Activated T-cell treated with anti-CD3 and anti-CD28 coated beads, Interleukin-2, amount 50 U/mL, for 24 hours (primary cell): ENCODE measurements at regions not wholly inside any gene's neighbourhood (a gene's known extent, or its start where the extent isn't known, plus 50 kb on each side); places are given as distances from the start of the nearest gene placed in this dataset.

Experiments
- DNase-seq: peaks from one replicate; pipeline ENCODE4 v3.0.0-alpha.2; 2020
- H3K27ac Mint-ChIP-seq: 2 replicates; pipeline ENCODE4 v1.8.0; 2020; ENCODE audit warnings: mild to moderate bottlenecking, mixed read lengths
- H3K27me3 Mint-ChIP-seq: 2 replicates; pipeline ENCODE4 v1.8.0; 2020; ENCODE audit warnings: mixed read lengths
- H3K36me3 Mint-ChIP-seq: 2 replicates; pipeline ENCODE4 v1.8.0; 2020; ENCODE audit warnings: low read depth, mixed read lengths
- H3K4me1 Mint-ChIP-seq: 2 replicates; pipeline ENCODE4 v1.8.0; 2020; ENCODE audit warnings: low read depth, mixed read lengths
- H3K4me3 Mint-ChIP-seq: 2 replicates; pipeline ENCODE4 v1.8.0; 2020; ENCODE audit warnings: mild to moderate bottlenecking, moderate library complexity, mixed read lengths
- H3K9me3 Mint-ChIP-seq: 2 replicates; pipeline ENCODE4 v1.8.0; 2020; ENCODE audit warnings: mixed read lengths

DNA sequence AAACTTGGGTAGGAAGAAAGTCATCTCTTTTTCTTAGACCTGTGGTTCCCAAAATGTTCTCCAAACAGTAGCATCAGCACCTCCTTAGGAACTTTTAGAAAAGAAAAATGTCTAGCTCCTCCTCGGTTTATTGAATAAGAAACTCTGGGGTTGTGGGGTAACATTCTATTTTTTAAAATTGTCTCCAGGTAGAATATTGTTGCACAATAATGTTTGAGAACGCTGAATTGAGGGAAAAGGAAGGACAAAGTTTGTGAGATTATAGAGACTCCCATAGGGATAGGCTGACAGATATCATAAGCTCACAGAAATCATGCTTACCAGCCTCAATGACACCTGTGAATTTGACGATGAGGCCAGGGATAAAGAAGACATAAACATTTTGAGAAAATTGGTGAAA, 1199.0 kb upstream of the CDH6 start:
- Mint-ChIP-seq H3K36me3 (no peaks in the 10 kb centered on the region), H3K4me1 (no peaks in the 10 kb centered on the region), H3K27ac (no peak overlapping the region), H3K27me3 (no peaks in the 10 kb centered on the region), H3K9me3 (peaks cover 28% of the 10 kb centered on the region), H3K4me3 (no peak overlapping the region)
- DNase-seq: no peak

- no peak overlapping the region for H3K27ac Mint-ChIP-seq
- no peaks in the 10 kb centered on the region for H3K4me1 Mint-ChIP-seq
- H3K36me3 Mint-ChIP-seq: no peaks in the 10 kb centered on the region
- H3K4me3 Mint-ChIP-seq: no peak overlapping the region
- DNase-seq: no peak
- peaks cover 23% of the 10 kb centered on the region for H3K9me3 Mint-ChIP-seq
- H3K27me3 Mint-ChIP-seq: no peaks in the 10 kb centered on the region
Measured at GRCh38 chr5:29993286-29993685, 1200.2 kb upstream of the CDH6 start.

- no peak overlapping the region for H3K4me3 Mint-ChIP-seq
- no peak overlapping the region for H3K27ac Mint-ChIP-seq
- no peaks in the 10 kb centered on the region for H3K36me3 Mint-ChIP-seq
- H3K4me1 Mint-ChIP-seq: no peaks in the 10 kb centered on the region
- no peak for DNase-seq
- peaks cover 18% of the 10 kb centered on the region for H3K9me3 Mint-ChIP-seq
- H3K27me3 Mint-ChIP-seq: no peaks in the 10 kb centered on the region
Measured at GRCh38 chr5:29992248-29992647, 1201.2 kb upstream of the CDH6 start.

GRCh38 chr5:29990681-29991080, 1202.8 kb upstream of the CDH6 start:
- H3K4me1 Mint-ChIP-seq: no peaks in the 10 kb centered on the region

GRCh38 chr5:29984156-29984540, 1209.3 kb upstream of the CDH6 start:
- Mint-ChIP-seq H3K4me1 (no peaks in the 10 kb centered on the region), H3K36me3 (no peaks in the 10 kb centered on the region), H3K27me3 (no peaks in the 10 kb centered on the region), H3K9me3 (peaks cover 18% of the 10 kb centered on the region), H3K4me3 (no peak overlapping the region), H3K27ac (no peak overlapping the region)
- no peak for DNase-seq

More at GRCh38 chr5:29990681-29991080, 1202.8 kb upstream of the CDH6 start:
- Mint-ChIP-seq H3K27ac (no peak overlapping the region), H3K9me3 (peaks cover 15% of the 10 kb centered on the region), H3K4me3 (no peak overlapping the region), H3K27me3 (no peaks in the 10 kb centered on the region), H3K36me3 (no peaks in the 10 kb centered on the region)
- DNase-seq: no peak

DNA sequence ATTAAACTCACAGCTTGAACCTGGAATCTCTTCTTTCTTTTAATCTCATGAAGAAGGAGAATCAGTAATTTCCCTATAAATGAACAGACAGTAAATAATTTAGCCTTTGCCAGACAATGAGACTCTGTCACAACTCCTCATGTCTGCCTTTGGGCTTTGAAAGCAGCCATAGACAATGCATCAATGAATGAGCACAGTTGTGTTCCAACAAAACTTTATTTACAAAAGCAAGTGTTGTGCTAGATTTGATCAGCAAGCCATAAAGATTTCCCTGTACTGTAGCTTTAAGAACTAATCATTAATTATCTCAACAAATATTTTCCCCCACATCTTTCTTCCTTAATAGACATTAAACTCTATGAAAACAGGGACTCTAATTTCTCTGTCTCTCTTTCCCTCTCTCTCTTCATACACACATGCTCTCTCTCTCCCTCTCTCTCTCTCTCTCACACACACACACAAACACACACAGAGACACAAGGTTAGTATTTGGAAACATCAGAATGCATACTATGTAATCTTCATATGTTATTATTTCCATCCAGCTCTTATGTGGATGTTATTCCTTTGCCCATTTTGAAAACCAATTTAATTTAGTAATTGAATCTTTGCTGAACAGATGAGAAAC, 1209.8 kb upstream of the CDH6 start:
- DNase-seq: no peak
- Mint-ChIP-seq H3K4me1 (no peaks in the 10 kb centered on the region), H3K9me3 (peaks cover 18% of the 10 kb centered on the region), H3K36me3 (no peaks in the 10 kb centered on the region), H3K4me3 (no peak overlapping the region), H3K27ac (no peak overlapping the region), H3K27me3 (no peaks in the 10 kb centered on the region)

DNA sequence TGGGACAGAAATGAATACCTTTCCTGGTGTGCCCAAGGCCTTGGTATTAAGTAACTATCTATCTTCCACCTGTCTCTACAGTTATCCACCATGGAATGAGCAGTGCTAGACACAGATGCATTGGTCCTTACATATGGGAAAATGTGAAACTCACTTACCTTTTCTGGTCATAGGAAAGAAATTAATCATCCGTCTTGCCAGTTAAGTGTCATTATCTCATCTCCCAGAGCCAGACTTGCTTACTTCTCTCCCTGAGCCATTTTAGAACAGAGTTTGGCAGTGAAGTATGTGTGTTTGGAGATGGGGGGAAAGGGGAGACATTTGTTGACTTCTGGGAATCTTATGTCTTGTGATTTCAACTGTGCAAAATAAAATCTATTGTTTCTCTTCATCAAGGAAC, 1211.0 kb upstream of the CDH6 start:
- Mint-ChIP-seq H3K9me3 (peaks cover 18% of the 10 kb centered on the region), H3K27me3 (no peaks in the 10 kb centered on the region), H3K4me1 (no peaks in the 10 kb centered on the region), H3K36me3 (no peaks in the 10 kb centered on the region), H3K4me3 (no peak overlapping the region), H3K27ac (no peak overlapping the region)
- DNase-seq: no peak

DNA sequence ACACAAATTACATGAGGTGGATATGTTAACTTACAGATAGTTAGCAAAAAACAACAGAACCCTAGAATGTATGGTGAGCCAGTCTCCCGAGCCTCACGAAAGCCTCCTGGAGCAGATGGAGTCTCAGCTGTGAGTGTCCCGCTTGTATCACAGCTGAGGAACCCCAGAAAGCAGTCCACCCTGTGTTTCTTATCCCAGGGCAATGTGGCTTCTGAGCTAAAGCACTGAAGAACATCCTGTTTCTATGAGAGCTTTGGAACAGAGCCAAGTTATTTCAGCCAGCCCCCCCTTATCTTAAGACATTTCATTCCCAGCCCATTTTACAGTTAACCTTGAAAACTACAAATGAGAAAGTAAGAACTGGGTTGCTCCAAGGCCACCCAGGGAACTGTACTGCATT, 1220.9 kb upstream of the CDH6 start:
- peaks cover 20% of the 10 kb centered on the region for H3K9me3 Mint-ChIP-seq
- H3K4me3 Mint-ChIP-seq: no peak overlapping the region
- H3K36me3 Mint-ChIP-seq: no peaks in the 10 kb centered on the region
- no peak overlapping the region for H3K27ac Mint-ChIP-seq
- no peak for DNase-seq
- no peaks in the 10 kb centered on the region for H3K27me3 Mint-ChIP-seq
- H3K4me1 Mint-ChIP-seq: no peaks in the 10 kb centered on the region

DNA sequence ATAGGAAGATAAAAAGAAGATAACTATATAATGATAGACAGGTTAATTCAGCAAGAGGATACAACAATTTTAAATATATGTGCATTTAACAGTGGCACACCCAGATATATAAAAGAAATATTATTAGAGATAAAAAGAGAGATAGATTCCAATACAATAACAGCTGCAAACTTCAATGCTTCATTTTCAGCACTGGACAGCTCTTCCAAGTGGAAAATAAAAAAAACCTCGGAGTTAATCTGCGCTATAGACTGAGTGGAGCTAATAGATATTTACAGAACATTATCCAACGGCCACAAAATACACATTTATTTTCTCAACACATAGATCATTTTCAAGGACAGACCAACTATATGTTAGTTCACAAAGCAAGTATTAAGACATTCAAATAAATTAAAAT, 1229.5 kb upstream of the CDH6 start:
- Mint-ChIP-seq H3K9me3 (peaks cover 52% of the 10 kb centered on the region), H3K27ac (no peak overlapping the region), H3K36me3 (no peaks in the 10 kb centered on the region), H3K4me3 (no peak overlapping the region), H3K27me3 (no peaks in the 10 kb centered on the region), H3K4me1 (no peaks in the 10 kb centered on the region)
- no peak for DNase-seq

- Mint-ChIP-seq H3K36me3 (no peaks in the 10 kb centered on the region), H3K9me3 (peaks cover 32% of the 10 kb centered on the region), H3K27ac (no peak overlapping the region), H3K27me3 (no peaks in the 10 kb centered on the region), H3K4me1 (no peaks in the 10 kb centered on the region), H3K4me3 (no peak overlapping the region)
- no peak for DNase-seq
Measured at GRCh38 chr5:29960323-29960722, 1233.2 kb upstream of the CDH6 start.

DNA sequence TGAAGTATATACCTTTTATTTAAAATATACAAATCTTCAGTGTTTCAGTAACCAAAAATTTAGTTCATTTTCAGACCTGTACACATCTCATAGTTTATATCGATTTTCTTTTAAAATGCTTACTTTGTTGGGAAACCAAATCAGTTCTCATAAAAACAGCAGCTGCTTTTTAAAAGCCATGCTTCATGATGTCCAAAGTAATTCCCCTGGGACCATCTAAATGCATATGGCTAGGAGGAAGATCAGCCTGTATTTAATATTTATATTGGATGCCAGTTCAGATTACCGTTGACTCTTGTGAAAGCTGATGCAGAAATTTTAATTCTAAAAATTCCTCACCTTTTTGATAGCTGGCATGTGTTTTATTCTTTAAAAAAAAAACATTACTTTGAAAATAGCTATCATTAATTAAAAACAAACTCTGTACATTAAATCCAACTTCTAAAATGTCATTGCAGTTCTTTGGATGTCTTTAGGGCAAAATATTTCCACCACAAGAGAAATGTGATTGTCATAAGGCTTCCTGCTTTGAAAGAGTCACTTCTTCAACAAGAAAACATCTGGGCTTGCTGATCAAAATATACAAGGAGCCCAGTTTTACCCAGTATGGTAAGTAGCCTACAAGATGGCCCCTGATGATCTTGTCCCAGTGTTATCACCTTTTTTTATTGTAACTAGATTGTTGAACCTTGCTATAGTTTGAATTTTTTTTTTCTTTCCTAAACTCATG, 1242.9 kb upstream of the CDH6 start:
- no peak overlapping the region for H3K4me3 Mint-ChIP-seq
- H3K27me3 Mint-ChIP-seq: no peaks in the 10 kb centered on the region
- no peaks in the 10 kb centered on the region for H3K4me1 Mint-ChIP-seq
- no peak overlapping the region for H3K27ac Mint-ChIP-seq
- peaks cover 16% of the 10 kb centered on the region for H3K9me3 Mint-ChIP-seq
- H3K36me3 Mint-ChIP-seq: no peaks in the 10 kb centered on the region
- no peak for DNase-seq

GRCh38 chr5:29949301-29949872, 1244.1 kb upstream of the CDH6 start:
- Mint-ChIP-seq H3K9me3 (peaks cover 11% of the 10 kb centered on the region), H3K27me3 (no peaks in the 10 kb centered on the region), H3K27ac (no peak overlapping the region), H3K36me3 (no peaks in the 10 kb centered on the region), H3K4me1 (no peaks in the 10 kb centered on the region), H3K4me3 (no peak overlapping the region)
- no peak for DNase-seq

DNA sequence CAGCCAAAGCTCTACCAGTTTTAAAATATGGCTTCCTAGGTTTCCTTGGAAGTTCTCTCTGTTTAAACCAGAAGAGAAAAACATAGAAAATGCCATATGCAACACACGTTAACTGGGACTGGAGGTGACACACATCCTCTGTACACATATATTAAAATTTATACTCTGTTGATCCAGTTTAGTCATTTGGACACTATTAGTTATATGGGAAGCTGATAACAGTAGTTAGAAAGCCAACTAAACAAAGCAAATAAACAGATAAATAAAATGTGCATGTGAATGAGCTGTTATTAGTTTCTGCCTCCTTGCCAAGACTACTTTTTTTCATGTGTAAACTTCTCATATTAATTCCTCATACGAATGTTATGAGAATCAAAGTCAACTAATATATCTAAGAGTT, 1249.2 kb upstream of the CDH6 start:
- H3K27me3 Mint-ChIP-seq: no peaks in the 10 kb centered on the region
- H3K36me3 Mint-ChIP-seq: no peaks in the 10 kb centered on the region
- H3K4me1 Mint-ChIP-seq: no peaks in the 10 kb centered on the region
- no peak overlapping the region for H3K27ac Mint-ChIP-seq
- H3K9me3 Mint-ChIP-seq: peaks cover 8% of the 10 kb centered on the region
- no peak overlapping the region for H3K4me3 Mint-ChIP-seq
- DNase-seq: no peak

DNA sequence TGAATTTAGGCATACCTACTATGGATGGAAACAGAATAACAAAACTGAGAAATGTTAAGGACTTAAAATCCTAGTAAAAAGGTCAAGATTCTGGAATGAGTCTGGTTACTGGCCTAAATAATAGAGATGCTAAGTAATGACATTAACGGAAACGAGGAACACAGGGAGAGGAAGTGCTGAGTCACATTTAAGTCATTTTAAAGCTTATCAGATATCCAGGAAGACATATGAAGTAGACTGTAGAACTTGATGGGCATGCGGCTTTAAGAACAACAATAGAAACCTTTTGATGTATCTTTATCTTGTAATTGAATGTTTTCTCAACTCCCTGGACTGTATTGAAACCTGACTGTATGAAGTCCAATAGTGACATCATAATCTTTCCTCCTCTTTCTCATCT, 1251.4 kb upstream of the CDH6 start:
- Mint-ChIP-seq H3K4me1 (no peaks in the 10 kb centered on the region), H3K27ac (no peak overlapping the region), H3K4me3 (no peak overlapping the region), H3K9me3 (peaks cover 8% of the 10 kb centered on the region), H3K27me3 (no peaks in the 10 kb centered on the region), H3K36me3 (no peaks in the 10 kb centered on the region)
- no peak for DNase-seq

DNA sequence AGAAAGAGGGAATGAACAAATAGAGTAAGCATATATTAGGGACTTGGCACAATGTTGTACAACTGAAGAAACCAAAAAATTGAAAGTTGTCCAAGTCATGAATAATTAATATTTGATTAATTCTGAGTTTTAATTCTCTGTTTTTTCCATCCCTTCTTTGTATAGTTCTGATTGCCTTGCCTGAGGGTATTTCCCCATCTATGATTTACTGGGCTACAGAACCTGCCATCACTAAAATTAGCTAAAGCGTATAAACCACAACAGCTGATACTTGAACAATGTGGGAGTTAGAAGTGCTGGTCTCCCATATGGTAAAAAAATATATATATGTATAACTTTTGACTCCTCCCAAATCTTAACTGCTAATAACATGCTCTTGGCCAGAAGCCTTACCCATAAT, 1253.5 kb upstream of the CDH6 start:
- H3K36me3 Mint-ChIP-seq: no peaks in the 10 kb centered on the region

More for the DNA sequence above, 1253.5 kb upstream of the CDH6 start:
- no peak for DNase-seq
- Mint-ChIP-seq H3K9me3 (peaks cover 10% of the 10 kb centered on the region), H3K27ac (no peak overlapping the region), H3K4me1 (no peaks in the 10 kb centered on the region), H3K4me3 (no peak overlapping the region), H3K27me3 (no peaks in the 10 kb centered on the region)
